NCI-H1092 treated with DMSO at 0.1 percent for 48 hours (cell line): ENCODE measurements at regions not wholly inside any gene's neighbourhood (a gene's known extent, or its start where the extent isn't known, plus 50 kb on each side); places are given as distances from the start of the nearest gene placed in this dataset.

Experiments used
- DNase-seq: peaks from one replicate; lab custom pipeline; 2025; lab: John Stamatoyannopoulos, UW

GRCh38 chr2:106709229-106709628, 176.7 kb downstream of the ST6GAL2 start:
- DNase-seq, result no peak

GRCh38 chr2:106719222-106719621, 166.7 kb downstream of the ST6GAL2 start:
- no peak for DNase-seq

- DNase-seq, result no peak
These were observed 165.9 kb downstream of the ST6GAL2 start for GRCh38 chr2:106720026-106720425.

GRCh38 chr2:106724301-106724794, 161.6 kb downstream of the ST6GAL2 start:
- no peak for DNase-seq

GRCh38 chr2:106734165-106734564, 151.8 kb downstream of the ST6GAL2 start:
- no peak for DNase-seq

- no peak for DNase-seq
These were observed 150.2 kb downstream of the ST6GAL2 start for GRCh38 chr2:106735807-106736206.

- DNase-seq, result no peak
These were observed 149.7 kb downstream of the ST6GAL2 start for GRCh38 chr2:106736221-106736620.

GRCh38 chr2:106745468-106745867, 140.5 kb downstream of the ST6GAL2 start:
- DNase-seq, result peak; percentile 78

GRCh38 chr2:106749823-106750222, 136.1 kb downstream of the ST6GAL2 start:
- no peak for DNase-seq
